ENCODE measurements at regions not wholly inside any gene's neighbourhood (a gene's known extent, or its start where the extent isn't known, plus 50 kb on each side); places are given as distances from the start of the nearest gene placed in this dataset.

DNA sequence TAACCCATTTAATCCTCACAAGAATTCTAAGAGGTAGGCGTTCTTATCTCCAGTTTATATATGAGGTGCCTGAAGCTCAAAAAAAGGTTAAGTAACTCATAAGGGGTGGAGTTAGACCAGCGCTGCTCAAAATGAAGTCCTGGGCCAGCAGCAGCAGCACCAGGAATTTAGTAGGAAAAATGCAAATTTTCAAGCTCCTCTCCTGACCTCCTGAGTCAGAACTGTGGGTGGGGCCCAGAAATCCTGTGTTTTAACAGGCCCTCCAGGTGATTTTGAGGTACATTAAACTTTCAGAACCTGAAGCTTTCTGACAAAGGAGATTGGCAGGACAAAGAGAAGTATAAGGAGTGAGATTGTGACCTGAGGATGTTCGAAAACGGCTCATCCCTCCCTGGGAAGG is 66.0 kb upstream of the CCDC85A start:
- no peaks in the 10 kb centered on the region for H3K27me3 ChIP-seq (replicated peaks)
- H3K27ac ChIP-seq = no peak overlapping the region
- DNase-seq = no peak
- in situ Hi-C loops (cut with HindIII; ENCODE audit: low pct_ligation_motif_present, low sequenced_read_pairs) = no loop called here
- H3K36me3 ChIP-seq (replicated peaks) = no peaks in the 10 kb centered on the region
- H3K4me3 ChIP-seq (ENCODE audit: low read depth, low read length) = no peak overlapping the region
- TF ChIP-seq, protein P1, sequence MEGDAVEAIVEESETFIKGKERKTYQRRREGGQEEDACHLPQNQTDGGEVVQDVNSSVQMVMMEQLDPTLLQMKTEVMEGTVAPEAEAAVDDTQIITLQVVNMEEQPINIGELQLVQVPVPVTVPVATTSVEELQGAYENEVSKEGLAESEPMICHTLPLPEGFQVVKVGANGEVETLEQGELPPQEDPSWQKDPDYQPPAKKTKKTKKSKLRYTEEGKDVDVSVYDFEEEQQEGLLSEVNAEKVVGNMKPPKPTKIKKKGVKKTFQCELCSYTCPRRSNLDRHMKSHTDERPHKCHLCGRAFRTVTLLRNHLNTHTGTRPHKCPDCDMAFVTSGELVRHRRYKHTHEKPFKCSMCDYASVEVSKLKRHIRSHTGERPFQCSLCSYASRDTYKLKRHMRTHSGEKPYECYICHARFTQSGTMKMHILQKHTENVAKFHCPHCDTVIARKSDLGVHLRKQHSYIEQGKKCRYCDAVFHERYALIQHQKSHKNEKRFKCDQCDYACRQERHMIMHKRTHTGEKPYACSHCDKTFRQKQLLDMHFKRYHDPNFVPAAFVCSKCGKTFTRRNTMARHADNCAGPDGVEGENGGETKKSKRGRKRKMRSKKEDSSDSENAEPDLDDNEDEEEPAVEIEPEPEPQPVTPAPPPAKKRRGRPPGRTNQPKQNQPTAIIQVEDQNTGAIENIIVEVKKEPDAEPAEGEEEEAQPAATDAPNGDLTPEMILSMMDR (IDR thresholded peaks at IDR 0.05; ENCODE audit: low read depth, low read length, missing control alignments) = no peak

DNA sequence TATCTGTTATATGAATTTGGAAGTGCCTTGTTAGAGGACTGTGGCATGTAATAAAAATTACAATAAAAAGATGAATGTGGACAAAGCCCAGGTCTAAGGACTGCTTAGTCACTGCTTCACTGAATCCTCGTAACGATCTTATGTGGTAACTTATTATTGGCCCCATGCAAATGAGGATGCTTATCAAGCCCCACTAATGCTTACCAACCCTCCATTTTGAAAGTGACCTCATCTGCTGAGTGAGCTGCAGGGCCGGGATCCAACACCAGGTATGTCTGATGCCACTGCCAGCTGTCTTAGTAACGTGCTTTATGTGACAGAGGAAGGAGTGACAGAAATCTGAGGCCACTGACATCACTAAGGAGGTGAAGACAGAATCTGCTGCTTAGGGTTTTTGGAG is 65.3 kb upstream of the CCDC85A start:
- no peak overlapping the region for H3K4me3 ChIP-seq (ENCODE audit: low read depth, low read length)
- DNase-seq = no peak
- in situ Hi-C loops (cut with HindIII; ENCODE audit: low pct_ligation_motif_present, low sequenced_read_pairs) = no loop called here
- TF ChIP-seq, protein P1 (IDR thresholded peaks at IDR 0.05; ENCODE audit: low read depth, low read length, missing control alignments) = no peak
- no peaks in the 10 kb centered on the region for H3K36me3 ChIP-seq (replicated peaks)
- H3K27me3 ChIP-seq (replicated peaks) = no peaks in the 10 kb centered on the region
- no peak overlapping the region for H3K27ac ChIP-seq

DNA sequence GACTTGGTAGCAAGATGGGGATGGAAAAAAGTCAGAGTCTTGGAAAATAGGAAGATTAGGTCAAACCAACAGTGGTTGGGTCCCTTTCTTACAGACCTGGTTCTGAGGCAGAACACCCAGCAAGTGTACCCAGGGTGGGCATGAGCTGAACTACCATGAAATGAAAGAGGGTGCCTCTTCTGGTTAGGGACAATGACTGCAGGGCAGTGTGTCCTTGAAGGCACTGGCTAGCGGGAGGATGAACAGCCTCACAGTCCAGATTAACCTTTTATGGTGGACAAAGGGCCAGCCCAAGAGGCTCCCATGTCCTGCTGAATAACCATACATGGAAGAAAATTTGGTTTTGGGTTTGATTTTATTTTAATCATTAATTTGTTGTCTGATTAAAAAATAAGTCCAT is 61.8 kb upstream of the CCDC85A start:
- no peak overlapping the region for H3K4me3 ChIP-seq (ENCODE audit: low read depth, low read length)
- TF ChIP-seq, protein P1 (IDR thresholded peaks at IDR 0.05; ENCODE audit: low read depth, low read length, missing control alignments) = no peak
- H3K27ac ChIP-seq = no peak overlapping the region
- in situ Hi-C loops (cut with HindIII; ENCODE audit: low pct_ligation_motif_present, low sequenced_read_pairs) = no loop called here
- no peaks in the 10 kb centered on the region for H3K27me3 ChIP-seq (replicated peaks)
- no peaks in the 10 kb centered on the region for H3K36me3 ChIP-seq (replicated peaks)
- no peak for DNase-seq

DNA sequence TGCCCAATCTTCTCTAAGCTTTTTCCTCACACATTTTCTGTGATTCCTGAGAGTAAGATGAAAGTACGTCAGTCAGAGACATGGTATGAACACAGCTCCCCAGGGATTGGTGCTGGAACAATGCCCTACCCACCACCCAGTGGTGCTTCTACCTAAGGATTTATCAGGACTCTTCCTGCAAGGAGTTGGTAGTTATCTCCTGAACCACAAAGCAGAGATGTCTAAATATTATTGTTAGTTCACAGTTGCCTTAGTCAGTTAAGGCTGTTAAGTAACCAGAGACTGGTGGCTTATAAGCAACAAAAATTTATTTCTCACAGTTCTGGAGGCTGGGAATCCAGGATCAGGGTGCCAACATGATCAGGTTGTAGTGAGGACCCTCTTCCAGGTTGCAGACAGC is 60.3 kb upstream of the CCDC85A start:
- DNase-seq = no peak
- H3K27me3 ChIP-seq (replicated peaks) = no peaks in the 10 kb centered on the region
- no peak overlapping the region for H3K27ac ChIP-seq
- no peak overlapping the region for H3K4me3 ChIP-seq (ENCODE audit: low read depth, low read length)
- TF ChIP-seq, protein P1 (IDR thresholded peaks at IDR 0.05; ENCODE audit: low read depth, low read length, missing control alignments) = no peak
- in situ Hi-C loops (cut with HindIII; ENCODE audit: low pct_ligation_motif_present, low sequenced_read_pairs) = no loop called here
- no peaks in the 10 kb centered on the region for H3K36me3 ChIP-seq (replicated peaks)

DNA sequence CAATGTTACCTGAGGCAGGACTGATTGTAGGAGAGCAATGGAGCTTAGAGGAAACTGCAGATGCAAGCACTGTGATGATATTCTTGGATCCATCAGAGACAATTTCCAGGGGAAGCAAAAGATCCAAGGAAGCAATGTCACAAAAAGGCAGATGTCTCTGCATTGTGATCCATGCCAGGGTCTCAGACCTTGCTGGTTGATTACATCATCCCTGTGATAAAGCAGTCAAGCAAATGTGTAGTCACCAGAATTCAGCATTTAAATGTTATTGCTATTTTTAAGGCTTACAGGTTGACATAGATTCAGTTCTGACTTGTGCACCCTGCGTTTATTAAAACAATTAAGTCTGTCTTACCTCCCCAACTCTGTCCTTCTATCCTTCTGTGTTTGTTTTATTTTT is 56.8 kb upstream of the CCDC85A start:
- in situ Hi-C loops (cut with HindIII; ENCODE audit: low pct_ligation_motif_present, low sequenced_read_pairs) = no loop called here
- no peaks in the 10 kb centered on the region for H3K36me3 ChIP-seq (replicated peaks)
- TF ChIP-seq, protein P1 (IDR thresholded peaks at IDR 0.05; ENCODE audit: low read depth, low read length, missing control alignments) = no peak
- no peak overlapping the region for H3K27ac ChIP-seq
- no peak overlapping the region for H3K4me3 ChIP-seq (ENCODE audit: low read depth, low read length)
- no peak for DNase-seq
- no peaks in the 10 kb centered on the region for H3K27me3 ChIP-seq (replicated peaks)

DNA sequence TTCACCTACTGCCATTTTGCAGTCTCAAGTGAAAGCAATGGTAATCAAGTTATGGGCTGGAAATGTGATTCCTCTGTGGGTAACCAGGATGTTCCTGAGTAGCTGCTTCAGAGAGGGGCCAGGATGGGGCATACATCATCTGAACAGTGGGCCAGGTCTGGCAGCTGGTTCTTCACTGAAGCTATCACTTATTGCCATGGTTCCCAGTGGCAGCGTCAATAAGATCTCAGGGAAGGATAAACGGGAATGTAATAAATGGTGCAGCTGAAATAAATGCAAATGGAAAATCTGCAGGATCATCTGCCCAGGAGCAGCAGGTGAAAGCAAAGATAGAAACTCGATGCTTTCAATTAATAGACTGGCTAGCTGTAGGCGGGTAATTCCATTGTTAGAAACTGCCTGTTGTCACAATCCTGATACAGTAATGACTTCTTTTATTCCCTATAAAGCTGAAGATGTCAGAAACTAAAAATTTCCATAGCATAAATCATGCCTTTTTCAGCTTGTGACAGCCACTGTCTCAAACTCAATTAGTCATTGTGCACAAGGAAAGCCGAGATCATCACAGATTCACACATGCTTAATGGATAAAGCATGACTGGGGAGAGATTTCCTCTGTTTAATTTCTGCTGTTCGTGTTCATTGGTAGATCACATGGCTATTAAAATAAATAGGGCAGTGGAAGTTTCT is 56.2 kb upstream of the CCDC85A start:
- in situ Hi-C loops (cut with HindIII; ENCODE audit: low pct_ligation_motif_present, low sequenced_read_pairs) = no loop called here
- H3K27me3 ChIP-seq (replicated peaks) = no peaks in the 10 kb centered on the region
- TF ChIP-seq, protein P1 (IDR thresholded peaks at IDR 0.05; ENCODE audit: low read depth, low read length, missing control alignments) = no peak
- no peak overlapping the region for H3K27ac ChIP-seq
- DNase-seq = no peak
- H3K4me3 ChIP-seq (ENCODE audit: low read depth, low read length) = no peak overlapping the region
- no peaks in the 10 kb centered on the region for H3K36me3 ChIP-seq (replicated peaks)
